ENCODE measurements at regions not wholly inside any gene's neighbourhood (a gene's known extent, or its start where the extent isn't known, plus 50 kb on each side); places are given as distances from the start of the nearest gene placed in this dataset.

DNA sequence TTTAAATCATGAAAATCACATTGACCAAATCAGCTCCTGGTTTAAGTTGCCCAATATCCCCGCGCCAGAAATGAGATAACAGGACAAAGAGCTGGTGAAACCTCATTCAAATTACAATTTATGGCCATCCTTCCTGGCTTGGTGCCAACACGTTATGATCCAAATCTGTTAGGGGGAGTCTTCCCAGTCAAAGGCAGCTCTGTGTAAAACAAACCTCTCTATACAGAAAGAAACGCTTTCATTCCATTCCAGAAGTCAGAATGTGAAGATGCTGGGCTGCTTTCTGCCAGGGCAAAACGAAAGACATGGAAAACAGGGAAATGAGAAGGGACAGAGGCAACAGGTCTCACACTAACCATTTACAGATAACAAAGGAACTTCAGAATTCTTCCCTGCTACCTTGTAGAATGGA is 53.5 kb upstream of the TIAM1 start:
- TF ChIP-seq, protein P1, sequence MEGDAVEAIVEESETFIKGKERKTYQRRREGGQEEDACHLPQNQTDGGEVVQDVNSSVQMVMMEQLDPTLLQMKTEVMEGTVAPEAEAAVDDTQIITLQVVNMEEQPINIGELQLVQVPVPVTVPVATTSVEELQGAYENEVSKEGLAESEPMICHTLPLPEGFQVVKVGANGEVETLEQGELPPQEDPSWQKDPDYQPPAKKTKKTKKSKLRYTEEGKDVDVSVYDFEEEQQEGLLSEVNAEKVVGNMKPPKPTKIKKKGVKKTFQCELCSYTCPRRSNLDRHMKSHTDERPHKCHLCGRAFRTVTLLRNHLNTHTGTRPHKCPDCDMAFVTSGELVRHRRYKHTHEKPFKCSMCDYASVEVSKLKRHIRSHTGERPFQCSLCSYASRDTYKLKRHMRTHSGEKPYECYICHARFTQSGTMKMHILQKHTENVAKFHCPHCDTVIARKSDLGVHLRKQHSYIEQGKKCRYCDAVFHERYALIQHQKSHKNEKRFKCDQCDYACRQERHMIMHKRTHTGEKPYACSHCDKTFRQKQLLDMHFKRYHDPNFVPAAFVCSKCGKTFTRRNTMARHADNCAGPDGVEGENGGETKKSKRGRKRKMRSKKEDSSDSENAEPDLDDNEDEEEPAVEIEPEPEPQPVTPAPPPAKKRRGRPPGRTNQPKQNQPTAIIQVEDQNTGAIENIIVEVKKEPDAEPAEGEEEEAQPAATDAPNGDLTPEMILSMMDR (IDR thresholded peaks at IDR 0.05; ENCODE audit: insufficient read depth, low read depth, low read length): no peak
- no peak for TF ChIP-seq EZH2 (IDR thresholded peaks at IDR 0.05; ENCODE audit: insufficient read depth, low read length)

Data from astrocyte (in vitro differentiated cells and primary cell).